Ovary (tissue), 3 donors: ENCODE measurements at regions not wholly inside any gene's neighbourhood (a gene's known extent, or its start where the extent isn't known, plus 50 kb on each side); places are given as distances from the start of the nearest gene placed in this dataset.

Experiments
- POLR2A ChIP-seq: fragments of 450-650 bp; IDR thresholded peaks from one replicate; pipeline ENCODE4 v1.6.1; 2017; ENCODE audit warnings: antibody characterized with exemption, mild to moderate bottlenecking, moderate library complexity
- TF ChIP-seq, protein P1 (sequence below), 3 donors: fragments of 450-650 bp in 2 of 3; fragments of 200-600 bp in 1 of 3; IDR thresholded peaks; one replicate each; pipeline versions ENCODE4 v1.5.1 to v1.8.0; 2016 to 2022; ENCODE audit warnings: antibody characterized with exemption in 3 of 3, mild to moderate bottlenecking in 1 of 3
- donor health status: DM: no; HTN: no; CAD: no.

DNA sequence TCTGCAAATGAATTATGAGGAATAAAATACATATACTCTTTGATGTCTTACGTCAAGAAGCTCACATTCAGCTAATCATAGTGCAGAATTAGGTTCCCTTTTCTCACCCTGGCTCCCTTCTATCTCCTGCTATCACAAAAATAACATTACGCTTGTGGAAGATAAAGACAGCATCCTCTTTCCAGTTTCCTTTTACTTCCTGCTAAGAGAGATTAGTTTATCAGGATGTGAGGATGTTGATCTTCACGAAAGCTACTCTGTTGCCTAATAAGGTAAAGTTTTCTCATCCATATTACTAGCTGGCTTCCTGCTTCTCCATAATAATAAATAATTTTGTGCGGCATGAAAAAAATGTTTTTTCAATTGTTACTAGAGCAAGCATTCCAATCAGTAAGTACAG lies 217.7 kb upstream of the DCN start:
- TF ChIP-seq, protein P1, sequence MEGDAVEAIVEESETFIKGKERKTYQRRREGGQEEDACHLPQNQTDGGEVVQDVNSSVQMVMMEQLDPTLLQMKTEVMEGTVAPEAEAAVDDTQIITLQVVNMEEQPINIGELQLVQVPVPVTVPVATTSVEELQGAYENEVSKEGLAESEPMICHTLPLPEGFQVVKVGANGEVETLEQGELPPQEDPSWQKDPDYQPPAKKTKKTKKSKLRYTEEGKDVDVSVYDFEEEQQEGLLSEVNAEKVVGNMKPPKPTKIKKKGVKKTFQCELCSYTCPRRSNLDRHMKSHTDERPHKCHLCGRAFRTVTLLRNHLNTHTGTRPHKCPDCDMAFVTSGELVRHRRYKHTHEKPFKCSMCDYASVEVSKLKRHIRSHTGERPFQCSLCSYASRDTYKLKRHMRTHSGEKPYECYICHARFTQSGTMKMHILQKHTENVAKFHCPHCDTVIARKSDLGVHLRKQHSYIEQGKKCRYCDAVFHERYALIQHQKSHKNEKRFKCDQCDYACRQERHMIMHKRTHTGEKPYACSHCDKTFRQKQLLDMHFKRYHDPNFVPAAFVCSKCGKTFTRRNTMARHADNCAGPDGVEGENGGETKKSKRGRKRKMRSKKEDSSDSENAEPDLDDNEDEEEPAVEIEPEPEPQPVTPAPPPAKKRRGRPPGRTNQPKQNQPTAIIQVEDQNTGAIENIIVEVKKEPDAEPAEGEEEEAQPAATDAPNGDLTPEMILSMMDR (IDR thresholded peaks at IDR 0.05), result no peak
- TF ChIP-seq POLR2A, result no peak
